RWPE2 (cell line): ENCODE measurements at regions not wholly inside any gene's neighbourhood (a gene's known extent, or its start where the extent isn't known, plus 50 kb on each side); places are given as distances from the start of the nearest gene placed in this dataset.

Source experiments
- ATAC-seq: fragments of 200-7000 bp; cut with Tn5 transposase; 3 replicates; pipeline ENCODE4 v1.9.1; 2021; ENCODE audit warnings: low read depth
- DNase-seq: peaks from one replicate; pipeline ENCODE4 v3.0.0-alpha.2; 2020; ENCODE audit warnings: low spot score
- H3K27ac ChIP-seq: fragments of 450-650 bp; 2 replicates; pipeline ENCODE4 v1.5.1; 2017; ENCODE audit warnings: mild to moderate bottlenecking; ENCODE audit not compliant: poor library complexity, severe bottlenecking
- H3K27me3 ChIP-seq: fragments of 250-450 bp; sonication (Bioruptor Pico); 2 replicates; pipeline ENCODE4 v1.5.1; 2021; ENCODE audit warnings: mild to moderate bottlenecking, moderate library complexity; ENCODE audit not compliant: insufficient read depth, poor library complexity, severe bottlenecking
- H3K36me3 ChIP-seq: fragments of 250-450 bp; sonication (Bioruptor Pico); 2 replicates; pipeline ENCODE4 v1.5.1; 2020; ENCODE audit warnings: low read depth, mild to moderate bottlenecking, moderate library complexity
- H3K4me1 ChIP-seq: fragments of 250-450 bp; sonication (Bioruptor Pico); 2 replicates; pipeline ENCODE4 v1.5.1; 2021; ENCODE audit warnings: mild to moderate bottlenecking, moderate library complexity; ENCODE audit not compliant: insufficient read depth, poor library complexity, severe bottlenecking
- H3K4me3 ChIP-seq: fragments of 250-450 bp; sonication (Bioruptor Pico); 2 replicates; pipeline ENCODE4 v1.5.1; 2021; ENCODE audit warnings: mild to moderate bottlenecking, moderate library complexity; ENCODE audit not compliant: severe bottlenecking
- H3K9me3 ChIP-seq: fragments of 250-450 bp; sonication (Bioruptor Pico); 2 replicates; pipeline ENCODE4 v1.5.1; 2021; ENCODE audit warnings: mild to moderate bottlenecking, moderate library complexity; ENCODE audit not compliant: severe bottlenecking
- TF ChIP-seq, protein P1 (sequence below): fragments of 450-650 bp; IDR thresholded peaks from one replicate; pipeline ENCODE4 v1.5.1; 2017; ENCODE audit warnings: mild to moderate bottlenecking, moderate library complexity; ENCODE audit not compliant: poor library complexity, severe bottlenecking

DNA sequence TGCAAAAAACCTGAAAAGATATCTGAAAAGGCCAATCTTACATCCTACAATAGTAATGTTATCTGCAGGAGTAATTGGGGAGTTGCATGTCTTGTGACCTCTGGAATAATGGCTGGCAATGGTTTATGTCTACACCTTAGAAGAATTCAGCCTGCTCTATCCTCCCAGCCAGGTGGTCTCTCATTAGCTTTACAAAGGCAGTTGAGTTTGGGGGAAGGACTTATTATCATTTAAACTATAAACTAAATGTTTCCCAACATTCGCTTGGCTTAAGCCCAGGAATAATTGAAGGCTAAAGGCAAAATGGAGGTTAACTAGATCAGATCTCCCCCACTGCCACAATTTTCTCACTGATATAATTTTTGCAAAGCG, 158.4 kb upstream of the SFSWAP start:
- Histone ChIP-seq H3K27me3 (no peaks in the 10 kb centered on the region), H3K9me3 (no peaks in the 10 kb centered on the region), H3K4me3 (no peak overlapping the region), H3K4me1 (no peaks in the 10 kb centered on the region), H3K27ac (no peak overlapping the region), H3K36me3 (no peaks in the 10 kb centered on the region)
- TF ChIP-seq, protein P1, sequence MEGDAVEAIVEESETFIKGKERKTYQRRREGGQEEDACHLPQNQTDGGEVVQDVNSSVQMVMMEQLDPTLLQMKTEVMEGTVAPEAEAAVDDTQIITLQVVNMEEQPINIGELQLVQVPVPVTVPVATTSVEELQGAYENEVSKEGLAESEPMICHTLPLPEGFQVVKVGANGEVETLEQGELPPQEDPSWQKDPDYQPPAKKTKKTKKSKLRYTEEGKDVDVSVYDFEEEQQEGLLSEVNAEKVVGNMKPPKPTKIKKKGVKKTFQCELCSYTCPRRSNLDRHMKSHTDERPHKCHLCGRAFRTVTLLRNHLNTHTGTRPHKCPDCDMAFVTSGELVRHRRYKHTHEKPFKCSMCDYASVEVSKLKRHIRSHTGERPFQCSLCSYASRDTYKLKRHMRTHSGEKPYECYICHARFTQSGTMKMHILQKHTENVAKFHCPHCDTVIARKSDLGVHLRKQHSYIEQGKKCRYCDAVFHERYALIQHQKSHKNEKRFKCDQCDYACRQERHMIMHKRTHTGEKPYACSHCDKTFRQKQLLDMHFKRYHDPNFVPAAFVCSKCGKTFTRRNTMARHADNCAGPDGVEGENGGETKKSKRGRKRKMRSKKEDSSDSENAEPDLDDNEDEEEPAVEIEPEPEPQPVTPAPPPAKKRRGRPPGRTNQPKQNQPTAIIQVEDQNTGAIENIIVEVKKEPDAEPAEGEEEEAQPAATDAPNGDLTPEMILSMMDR: no peak
- ATAC-seq: no peak
- DNase-seq: no peak

DNA sequence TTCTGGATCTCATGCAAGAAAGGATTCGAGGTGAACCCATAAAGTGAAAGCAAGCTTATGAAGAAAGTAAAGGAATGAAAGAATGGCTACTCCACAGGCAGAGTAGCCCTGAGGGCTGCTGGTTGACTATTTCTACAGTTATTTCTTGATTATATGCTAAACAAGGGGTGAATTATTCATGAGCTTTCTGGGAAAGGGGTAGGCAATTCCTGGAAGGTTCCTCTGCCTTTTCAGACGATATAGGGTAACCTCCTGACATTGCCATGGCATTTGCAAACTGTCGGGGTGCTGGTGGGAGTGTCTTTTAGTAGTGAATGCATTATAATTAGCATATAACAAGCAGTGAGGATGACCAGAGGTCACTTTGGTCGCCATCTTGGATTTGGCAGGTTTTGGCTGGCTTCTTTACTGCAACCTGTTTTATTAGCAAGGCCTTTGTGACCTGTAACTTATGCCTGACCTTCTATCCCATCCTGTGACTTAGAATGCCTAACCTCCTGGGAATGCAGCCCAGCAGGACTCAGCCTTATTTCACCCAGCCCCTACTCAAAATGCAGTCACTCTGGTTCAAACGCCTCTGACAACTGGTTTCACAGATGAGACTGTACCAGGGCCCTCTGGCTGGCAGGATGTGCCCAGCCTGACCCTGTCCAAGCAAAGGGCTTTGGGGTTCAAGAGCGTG, 157.7 kb upstream of the SFSWAP start:
- DNase-seq: no peak
- Histone ChIP-seq H3K27me3 (no peaks in the 10 kb centered on the region), H3K27ac (no peak overlapping the region), H3K36me3 (no peaks in the 10 kb centered on the region), H3K4me1 (no peaks in the 10 kb centered on the region), H3K4me3 (no peak overlapping the region), H3K9me3 (no peaks in the 10 kb centered on the region)
- no peak for ATAC-seq
- TF ChIP-seq, protein P1: no peak

DNA sequence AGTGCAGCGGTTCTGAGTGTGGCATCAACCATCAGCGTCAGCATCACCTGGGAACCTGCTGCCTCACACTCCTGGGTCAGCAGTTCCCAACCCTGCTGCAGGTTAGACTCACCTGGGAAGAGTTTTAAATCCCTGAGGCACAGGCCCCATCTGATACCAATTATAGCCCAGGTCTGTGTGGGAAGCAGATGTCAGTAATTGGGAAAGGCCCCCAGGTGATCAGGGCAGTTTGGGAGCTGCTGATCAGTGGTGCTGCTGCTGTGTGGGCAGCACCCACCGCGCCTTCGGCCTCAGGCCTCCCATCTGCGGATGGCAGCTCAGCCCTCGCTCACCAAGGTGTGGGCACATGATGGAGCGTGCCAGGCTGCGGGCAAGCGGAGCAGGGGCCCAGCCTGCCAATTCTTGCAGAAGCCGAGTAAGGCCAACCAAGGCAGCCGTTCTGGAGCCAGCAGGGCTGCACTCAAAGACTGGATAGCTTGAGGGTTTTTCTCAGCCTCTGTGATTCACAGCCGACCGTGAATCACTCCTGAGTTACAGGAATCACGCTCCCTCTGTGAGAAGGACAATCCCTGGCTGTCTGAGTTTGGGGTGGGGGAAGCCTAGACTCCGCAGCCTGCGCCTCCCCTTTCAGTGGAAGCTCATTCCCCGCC, 155.6 kb upstream of the SFSWAP start:
- Histone ChIP-seq H3K36me3 (no peaks in the 10 kb centered on the region), H3K9me3 (no peaks in the 10 kb centered on the region), H3K4me3 (no peak overlapping the region), H3K27ac (no peak overlapping the region), H3K27me3 (no peaks in the 10 kb centered on the region), H3K4me1 (no peaks in the 10 kb centered on the region)
- DNase-seq: no peak
- ATAC-seq: peak; percentile 92
- TF ChIP-seq, protein P1: no peak

DNA sequence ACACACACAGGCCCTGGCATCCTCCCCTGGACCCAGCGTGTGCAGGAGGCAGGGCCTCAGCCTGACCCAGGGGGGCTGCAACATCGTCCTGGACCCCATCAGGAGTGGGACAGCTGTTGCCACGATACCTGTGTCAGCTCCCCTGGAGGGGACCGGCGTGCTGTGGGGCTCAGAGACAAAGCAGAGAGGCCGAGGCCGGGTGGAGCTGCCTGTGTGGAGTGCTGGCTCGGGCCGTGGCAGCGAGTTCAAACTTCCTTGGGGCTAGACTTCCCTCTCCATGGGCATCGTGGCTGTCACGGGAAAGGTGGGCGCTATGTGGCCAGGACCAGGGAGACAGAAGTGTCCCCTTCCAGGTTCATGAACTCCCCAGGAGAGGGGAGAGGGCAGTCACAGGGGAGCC, 155.0 kb upstream of the SFSWAP start:
- H3K4me3 ChIP-seq: no peak overlapping the region
- no peaks in the 10 kb centered on the region for H3K9me3 ChIP-seq
- H3K27ac ChIP-seq: no peak overlapping the region
- ATAC-seq (no peak), DNase-seq (no peak)
- H3K4me1 ChIP-seq: no peaks in the 10 kb centered on the region
- H3K36me3 ChIP-seq: no peaks in the 10 kb centered on the region
- TF ChIP-seq, protein P1: no peak
- no peaks in the 10 kb centered on the region for H3K27me3 ChIP-seq

DNA sequence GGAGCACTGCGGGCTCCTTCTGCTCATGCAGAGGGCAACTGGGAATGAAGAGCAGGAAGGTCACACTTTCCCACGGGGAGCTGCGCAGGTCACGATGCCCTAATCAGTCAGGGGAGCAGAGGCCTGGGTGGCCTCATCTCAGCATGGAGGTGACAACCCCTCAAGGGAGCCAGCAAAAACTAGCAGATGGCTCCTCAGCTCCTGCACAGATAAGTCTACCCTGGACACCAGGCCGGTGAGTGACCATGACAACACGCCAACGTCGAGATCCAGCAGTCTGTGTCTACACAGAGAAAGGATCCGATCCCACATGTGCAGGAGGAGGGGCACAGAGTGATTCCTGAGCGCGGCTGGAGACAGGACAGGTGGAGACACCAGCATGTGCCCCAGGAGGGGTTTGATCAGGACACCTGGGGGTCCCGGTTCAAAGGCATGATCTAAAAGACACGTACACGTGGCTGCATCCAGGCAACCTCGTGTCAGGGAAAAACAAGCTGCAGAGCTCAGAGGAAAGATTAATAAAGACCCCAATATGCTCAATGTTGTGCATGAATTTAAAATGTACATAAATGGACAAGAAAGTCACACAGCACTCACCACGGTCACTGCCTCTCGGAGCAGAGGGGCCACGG, 153.7 kb upstream of the SFSWAP start:
- Histone ChIP-seq H3K36me3 (no peaks in the 10 kb centered on the region), H3K9me3 (no peaks in the 10 kb centered on the region), H3K4me3 (no peak overlapping the region), H3K4me1 (no peaks in the 10 kb centered on the region), H3K27me3 (no peaks in the 10 kb centered on the region), H3K27ac (no peak overlapping the region)
- TF ChIP-seq, protein P1: no peak
- DNase-seq (no peak), ATAC-seq (no peak)
